ENCODE measurements at regions not wholly inside any gene's neighbourhood (a gene's known extent, or its start where the extent isn't known, plus 50 kb on each side); places are given as distances from the start of the nearest gene placed in this dataset.

DNA sequence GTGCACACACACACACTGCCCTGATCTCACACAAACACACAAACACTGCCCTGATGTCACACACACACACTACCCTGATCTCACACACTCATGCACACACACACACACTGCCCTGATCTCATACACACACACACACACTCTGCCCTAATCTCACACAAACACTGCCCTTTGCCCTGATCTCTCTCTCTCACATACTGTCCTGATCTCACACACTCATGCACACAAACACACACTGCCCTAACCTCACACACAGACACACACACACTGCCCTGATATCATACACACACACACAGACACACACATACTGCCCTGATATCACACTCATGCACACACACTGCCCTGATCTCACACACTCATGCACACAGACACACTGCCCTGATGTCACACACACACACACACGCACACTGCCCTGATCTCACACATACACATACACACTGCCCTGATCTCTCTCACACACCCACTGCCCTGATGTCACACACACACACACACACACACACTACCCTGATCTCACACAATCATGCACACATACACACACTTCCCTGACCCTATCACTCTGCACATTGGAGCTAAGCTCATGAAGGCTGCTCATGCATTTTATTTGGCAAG is 97.6 kb upstream of the DIO3 start:
- no peak for TF ChIP-seq JUNB (IDR thresholded peaks at IDR 0.05; ENCODE audit: unreplicated experiment)
- Histone ChIP-seq H3F3A (replicated peaks; ENCODE audit: low read depth) (no peaks in the 10 kb centered on the region), H3K4me3 (no peak overlapping the region), H3K4me1 (ENCODE audit: insufficient read depth) (no peaks in the 10 kb centered on the region; the same call in 1 of the 2 replicates), H3K36me3 (ENCODE audit: insufficient read depth) (no peaks in the 10 kb centered on the region), H3K4me2 (no peak overlapping the region), H3K9me2 (ENCODE audit: insufficient read depth) (no peaks in the 10 kb centered on the region), H3K27ac (ENCODE audit: low read depth) (no peak overlapping the region), H3K79me2 (replicated peaks; ENCODE audit: insufficient read depth) (no peaks in the 10 kb centered on the region), H2AFZ (no peak overlapping the region), H4K20me1 (replicated peaks; ENCODE audit: insufficient read depth) (no peaks in the 10 kb centered on the region), H3K27me3 (ENCODE audit: insufficient read depth) (peaks cover 28% of the 10 kb centered on the region)
- Mint-ChIP-seq H3K4me3 (no peak overlapping the region), H3K9me3 (no peaks in the 10 kb centered on the region), H3K27me3 (ENCODE audit: insufficient read depth, low read depth, poor library complexity) (peaks cover 25% of the 10 kb centered on the region), H3K27ac (no peak overlapping the region), H3K36me3 (ENCODE audit: low read depth) (no peaks in the 10 kb centered on the region), H3K4me1 (no peaks in the 10 kb centered on the region; the same call in 2 of the 3 replicates)
- DNase-seq (ENCODE audit: low spot score) (no peak), ATAC-seq (no peak)

GRCh38 chr14:101464310-101464983 is 96.8 kb upstream of the DIO3 start:
- Mint-ChIP-seq H3K27ac (no peak overlapping the region), H3K27me3 (ENCODE audit: insufficient read depth, low read depth, poor library complexity) (peaks cover 21% of the 10 kb centered on the region), H3K36me3 (ENCODE audit: low read depth) (no peaks in the 10 kb centered on the region), H3K4me1 (no peaks in the 10 kb centered on the region; the same call in 2 of the 3 replicates), H3K4me3 (no peak overlapping the region), H3K9me3 (no peaks in the 10 kb centered on the region)
- no peak overlapping the region for H3K27ac ChIP-seq (ENCODE audit: low read depth)
- no peaks in the 10 kb centered on the region; the same call in 1 of the 2 replicates for H3K4me1 ChIP-seq (ENCODE audit: insufficient read depth)
- H3K4me2 ChIP-seq = no peak overlapping the region
- no peaks in the 10 kb centered on the region for H3K9me2 ChIP-seq (ENCODE audit: insufficient read depth)
- ATAC-seq (no peak), DNase-seq (ENCODE audit: low spot score) (no peak)
- H4K20me1 ChIP-seq (replicated peaks; ENCODE audit: insufficient read depth) = no peaks in the 10 kb centered on the region
- H3F3A ChIP-seq (replicated peaks; ENCODE audit: low read depth) = no peaks in the 10 kb centered on the region
- no peak overlapping the region for H2AFZ ChIP-seq
- H3K36me3 ChIP-seq (ENCODE audit: insufficient read depth) = no peaks in the 10 kb centered on the region
- no peak overlapping the region for H3K4me3 ChIP-seq
- H3K79me2 ChIP-seq (replicated peaks; ENCODE audit: insufficient read depth) = no peaks in the 10 kb centered on the region
- H3K27me3 ChIP-seq (ENCODE audit: insufficient read depth) = peaks cover 20% of the 10 kb centered on the region
- TF ChIP-seq, protein P1, sequence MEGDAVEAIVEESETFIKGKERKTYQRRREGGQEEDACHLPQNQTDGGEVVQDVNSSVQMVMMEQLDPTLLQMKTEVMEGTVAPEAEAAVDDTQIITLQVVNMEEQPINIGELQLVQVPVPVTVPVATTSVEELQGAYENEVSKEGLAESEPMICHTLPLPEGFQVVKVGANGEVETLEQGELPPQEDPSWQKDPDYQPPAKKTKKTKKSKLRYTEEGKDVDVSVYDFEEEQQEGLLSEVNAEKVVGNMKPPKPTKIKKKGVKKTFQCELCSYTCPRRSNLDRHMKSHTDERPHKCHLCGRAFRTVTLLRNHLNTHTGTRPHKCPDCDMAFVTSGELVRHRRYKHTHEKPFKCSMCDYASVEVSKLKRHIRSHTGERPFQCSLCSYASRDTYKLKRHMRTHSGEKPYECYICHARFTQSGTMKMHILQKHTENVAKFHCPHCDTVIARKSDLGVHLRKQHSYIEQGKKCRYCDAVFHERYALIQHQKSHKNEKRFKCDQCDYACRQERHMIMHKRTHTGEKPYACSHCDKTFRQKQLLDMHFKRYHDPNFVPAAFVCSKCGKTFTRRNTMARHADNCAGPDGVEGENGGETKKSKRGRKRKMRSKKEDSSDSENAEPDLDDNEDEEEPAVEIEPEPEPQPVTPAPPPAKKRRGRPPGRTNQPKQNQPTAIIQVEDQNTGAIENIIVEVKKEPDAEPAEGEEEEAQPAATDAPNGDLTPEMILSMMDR (conservative IDR thresholded peaks at IDR 0.05; ENCODE audit: low read depth in 2 of 2) = no peak
- TF ChIP-seq ETS1 (IDR thresholded peaks at IDR 0.05) (no peak), CREB1 (CRISPR knock-in tag; IDR thresholded peaks at IDR 0.05; ENCODE audit: low read depth) (no peak), EZH2 (IDR thresholded peaks at IDR 0.05; ENCODE audit: low read depth, unreplicated experiment) (no peak), ZNF331 (CRISPR knock-in tag; IDR thresholded peaks at IDR 0.05; ENCODE audit: low read depth) (no peak), NANOG (IDR thresholded peaks at IDR 0.05; ENCODE audit: borderline replicate concordance) (no peak), POLR2AphosphoS5 (IDR thresholded peaks at IDR 0.05; ENCODE audit: low read depth) (no peak), EZH2phosphoT487 (IDR thresholded peaks at IDR 0.05; ENCODE audit: unreplicated experiment) (no peak), ZNF114 (CRISPR knock-in tag; IDR thresholded peaks at IDR 0.05) (no peak), JUNB (IDR thresholded peaks at IDR 0.05; ENCODE audit: unreplicated experiment) (no peak), STAT1 (IDR thresholded peaks at IDR 0.05; ENCODE audit: unreplicated experiment) (no peak)
- TF ChIP-seq, protein P2, sequence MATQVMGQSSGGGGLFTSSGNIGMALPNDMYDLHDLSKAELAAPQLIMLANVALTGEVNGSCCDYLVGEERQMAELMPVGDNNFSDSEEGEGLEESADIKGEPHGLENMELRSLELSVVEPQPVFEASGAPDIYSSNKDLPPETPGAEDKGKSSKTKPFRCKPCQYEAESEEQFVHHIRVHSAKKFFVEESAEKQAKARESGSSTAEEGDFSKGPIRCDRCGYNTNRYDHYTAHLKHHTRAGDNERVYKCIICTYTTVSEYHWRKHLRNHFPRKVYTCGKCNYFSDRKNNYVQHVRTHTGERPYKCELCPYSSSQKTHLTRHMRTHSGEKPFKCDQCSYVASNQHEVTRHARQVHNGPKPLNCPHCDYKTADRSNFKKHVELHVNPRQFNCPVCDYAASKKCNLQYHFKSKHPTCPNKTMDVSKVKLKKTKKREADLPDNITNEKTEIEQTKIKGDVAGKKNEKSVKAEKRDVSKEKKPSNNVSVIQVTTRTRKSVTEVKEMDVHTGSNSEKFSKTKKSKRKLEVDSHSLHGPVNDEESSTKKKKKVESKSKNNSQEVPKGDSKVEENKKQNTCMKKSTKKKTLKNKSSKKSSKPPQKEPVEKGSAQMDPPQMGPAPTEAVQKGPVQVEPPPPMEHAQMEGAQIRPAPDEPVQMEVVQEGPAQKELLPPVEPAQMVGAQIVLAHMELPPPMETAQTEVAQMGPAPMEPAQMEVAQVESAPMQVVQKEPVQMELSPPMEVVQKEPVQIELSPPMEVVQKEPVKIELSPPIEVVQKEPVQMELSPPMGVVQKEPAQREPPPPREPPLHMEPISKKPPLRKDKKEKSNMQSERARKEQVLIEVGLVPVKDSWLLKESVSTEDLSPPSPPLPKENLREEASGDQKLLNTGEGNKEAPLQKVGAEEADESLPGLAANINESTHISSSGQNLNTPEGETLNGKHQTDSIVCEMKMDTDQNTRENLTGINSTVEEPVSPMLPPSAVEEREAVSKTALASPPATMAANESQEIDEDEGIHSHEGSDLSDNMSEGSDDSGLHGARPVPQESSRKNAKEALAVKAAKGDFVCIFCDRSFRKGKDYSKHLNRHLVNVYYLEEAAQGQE (IDR thresholded peaks at IDR 0.05; ENCODE audit: unreplicated experiment) = no peak
